Tibial artery (tissue), 4 donors: ENCODE measurements at regions not wholly inside any gene's neighbourhood (a gene's known extent, or its start where the extent isn't known, plus 50 kb on each side); places are given as distances from the start of the nearest gene placed in this dataset.

Source experiments
- DNase-seq, 2 donors: peaks; one replicate each; pipeline ENCODE4 v3.0.0-alpha.2; 2019
- H3K27ac ChIP-seq, 2 donors: fragments of 200-600 bp; sonication (generic) in 1 of 2; 1 replicate in 1 of 2; 2 replicates in 1 of 2; pipeline ENCODE4 v1.5.1; 2018 to 2019; ENCODE audit warnings: mild to moderate bottlenecking in 1 of 2
- H3K27me3 ChIP-seq, 2 donors: fragments of 200-600 bp; sonication (generic) in 1 of 2; one replicate each; pipeline versions ENCODE4 v1.5.1 to v1.6.0; 2016 to 2019
- H3K36me3 ChIP-seq, 3 donors: fragments of 200-600 bp; sonication (generic) in 2 of 3; one replicate each; pipeline ENCODE4 v1.5.1; 2016 to 2019; ENCODE audit warnings: mild to moderate bottlenecking in 2 of 3
- H3K4me1 ChIP-seq, 4 donors: fragments of 200-600 bp; sonication (generic) in 2 of 4; 1 replicate in 3 of 4; 2 replicates in 1 of 4; pipeline ENCODE4 v1.5.1; 2016 to 2019
- H3K4me3 ChIP-seq, 2 donors: fragments of 200-600 bp; sonication (generic) in 1 of 2; 1 replicate in 1 of 2; 2 replicates in 1 of 2; pipeline ENCODE4 v1.5.1; 2018 to 2019; ENCODE audit warnings: mild to moderate bottlenecking in 2 of 2
- H3K9me3 ChIP-seq, 3 donors: fragments of 200-600 bp; sonication (generic) in 1 of 3; one replicate each; pipeline ENCODE4 v1.5.1; 2016 to 2019
- intact Hi-C: fragments of 100-400 bp; cut with DNase I; formaldehyde crosslinking; loops from one replicate; pipeline ENCODE4 v1.15.0; 2023; ENCODE audit warnings: low total_unique reads
- TF ChIP-seq, protein P1 (sequence below), 2 experiments: fragments of 200-600 bp in 1 of 2; fragments of 450-650 bp in 1 of 2; IDR thresholded peaks; one replicate each; pipeline ENCODE4 v1.5.1; 2017 to 2019; ENCODE audit warnings: antibody characterized with exemption in 2 of 2, mild to moderate bottlenecking in 1 of 2, moderate library complexity in 1 of 2

GRCh38 chr4:34731070-34731469 lies 1513.2 kb downstream of the ARAP2 start:
- no peaks in the 10 kb centered on the region for H3K27me3 ChIP-seq
- H3K27ac ChIP-seq: no peak overlapping the region
- intact Hi-C loops: no loop called here
- H3K4me1 ChIP-seq: no peaks in the 10 kb centered on the region
- no peaks in the 10 kb centered on the region for H3K9me3 ChIP-seq
- TF ChIP-seq, protein P1, sequence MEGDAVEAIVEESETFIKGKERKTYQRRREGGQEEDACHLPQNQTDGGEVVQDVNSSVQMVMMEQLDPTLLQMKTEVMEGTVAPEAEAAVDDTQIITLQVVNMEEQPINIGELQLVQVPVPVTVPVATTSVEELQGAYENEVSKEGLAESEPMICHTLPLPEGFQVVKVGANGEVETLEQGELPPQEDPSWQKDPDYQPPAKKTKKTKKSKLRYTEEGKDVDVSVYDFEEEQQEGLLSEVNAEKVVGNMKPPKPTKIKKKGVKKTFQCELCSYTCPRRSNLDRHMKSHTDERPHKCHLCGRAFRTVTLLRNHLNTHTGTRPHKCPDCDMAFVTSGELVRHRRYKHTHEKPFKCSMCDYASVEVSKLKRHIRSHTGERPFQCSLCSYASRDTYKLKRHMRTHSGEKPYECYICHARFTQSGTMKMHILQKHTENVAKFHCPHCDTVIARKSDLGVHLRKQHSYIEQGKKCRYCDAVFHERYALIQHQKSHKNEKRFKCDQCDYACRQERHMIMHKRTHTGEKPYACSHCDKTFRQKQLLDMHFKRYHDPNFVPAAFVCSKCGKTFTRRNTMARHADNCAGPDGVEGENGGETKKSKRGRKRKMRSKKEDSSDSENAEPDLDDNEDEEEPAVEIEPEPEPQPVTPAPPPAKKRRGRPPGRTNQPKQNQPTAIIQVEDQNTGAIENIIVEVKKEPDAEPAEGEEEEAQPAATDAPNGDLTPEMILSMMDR (IDR thresholded peaks at IDR 0.05): no peak
- H3K36me3 ChIP-seq: no peaks in the 10 kb centered on the region
- no peak overlapping the region for H3K4me3 ChIP-seq
- no peak for DNase-seq

- Histone ChIP-seq H3K27me3 (no peaks in the 10 kb centered on the region), H3K27ac (no peak overlapping the region), H3K4me1 (no peaks in the 10 kb centered on the region), H3K4me3 (no peak overlapping the region), H3K9me3 (no peaks in the 10 kb centered on the region), H3K36me3 (no peaks in the 10 kb centered on the region)
- TF ChIP-seq, protein P1 (IDR thresholded peaks at IDR 0.05): no peak
- intact Hi-C loops: no loop called here
- DNase-seq: no peak
These were observed 1512.0 kb downstream of the ARAP2 start for GRCh38 chr4:34732176-34732950.

- H3K4me1 ChIP-seq: no peaks in the 10 kb centered on the region
- TF ChIP-seq, protein P1 (IDR thresholded peaks at IDR 0.05): no peak
- no peak overlapping the region for H3K27ac ChIP-seq
- intact Hi-C loops: no loop called here
- no peak for DNase-seq
- H3K9me3 ChIP-seq: no peaks in the 10 kb centered on the region
- no peak overlapping the region for H3K4me3 ChIP-seq
- no peaks in the 10 kb centered on the region for H3K36me3 ChIP-seq
- no peaks in the 10 kb centered on the region for H3K27me3 ChIP-seq
These were observed 1511.0 kb downstream of the ARAP2 start for GRCh38 chr4:34733185-34733941.

GRCh38 chr4:34766935-34767334 lies 1477.4 kb downstream of the ARAP2 start:
- no peaks in the 10 kb centered on the region for H3K9me3 ChIP-seq
- DNase-seq: no peak
- H3K4me1 ChIP-seq: no peaks in the 10 kb centered on the region
- no peak overlapping the region for H3K27ac ChIP-seq
- TF ChIP-seq, protein P1 (IDR thresholded peaks at IDR 0.05): no peak
- no peak overlapping the region for H3K4me3 ChIP-seq
- no peaks in the 10 kb centered on the region for H3K36me3 ChIP-seq
- intact Hi-C loops: no loop called here
- no peaks in the 10 kb centered on the region for H3K27me3 ChIP-seq

- no peak overlapping the region for H3K27ac ChIP-seq
- H3K9me3 ChIP-seq: no peaks in the 10 kb centered on the region
- TF ChIP-seq, protein P1 (IDR thresholded peaks at IDR 0.05): no peak
- no peaks in the 10 kb centered on the region for H3K36me3 ChIP-seq
- no peaks in the 10 kb centered on the region for H3K27me3 ChIP-seq
- H3K4me3 ChIP-seq: no peak overlapping the region
- H3K4me1 ChIP-seq: no peaks in the 10 kb centered on the region
- DNase-seq: no peak
- intact Hi-C loops: no loop called here
These were observed 1476.9 kb downstream of the ARAP2 start for GRCh38 chr4:34767407-34767806.
